Nephron progenitor cell (in vitro differentiated cells): ENCODE measurements at regions not wholly inside any gene's neighbourhood (a gene's known extent, or its start where the extent isn't known, plus 50 kb on each side); places are given as distances from the start of the nearest gene placed in this dataset.
"Not testable (repeated sequence)": the region's sequence is repeated elsewhere in the genome, so short reads cannot be mapped to it uniquely, and the experiment has no call there.

ENCODE experiments used
- DNase-seq: peaks from one replicate; pipeline ENCODE4 v3.0.0; 2021
- H3K27ac Mint-ChIP-seq: 2 replicates; pipeline ENCODE4 v1.8.0; 2021; ENCODE audit warnings: mild to moderate bottlenecking, moderate library complexity, mixed read lengths
- H3K27me3 Mint-ChIP-seq: 2 replicates; pipeline ENCODE4 v1.8.0; 2021; ENCODE audit warnings: mild to moderate bottlenecking, low read depth, mixed read lengths; ENCODE audit not compliant: poor library complexity
- H3K36me3 Mint-ChIP-seq: 2 replicates; pipeline ENCODE4 v1.8.0; 2021; ENCODE audit warnings: low read depth, mixed read lengths
- H3K4me1 Mint-ChIP-seq: 2 replicates; pipeline ENCODE4 v1.8.0; 2021; ENCODE audit warnings: mixed read lengths
- H3K4me3 Mint-ChIP-seq: 2 replicates; pipeline ENCODE4 v1.8.0; 2021; ENCODE audit warnings: mild to moderate bottlenecking, moderate library complexity, mixed read lengths
- H3K9me3 Mint-ChIP-seq: 2 replicates; pipeline ENCODE4 v1.8.0; 2021; ENCODE audit warnings: mild to moderate bottlenecking, moderate library complexity, mixed read lengths
- TF ChIP-seq, protein P1 (sequence below): fragments of 200-600 bp; sonication (generic); IDR thresholded peaks from 2 replicates; pipeline ENCODE4 v1.5.0; 2021; ENCODE audit warnings: antibody characterized with exemption

DNA sequence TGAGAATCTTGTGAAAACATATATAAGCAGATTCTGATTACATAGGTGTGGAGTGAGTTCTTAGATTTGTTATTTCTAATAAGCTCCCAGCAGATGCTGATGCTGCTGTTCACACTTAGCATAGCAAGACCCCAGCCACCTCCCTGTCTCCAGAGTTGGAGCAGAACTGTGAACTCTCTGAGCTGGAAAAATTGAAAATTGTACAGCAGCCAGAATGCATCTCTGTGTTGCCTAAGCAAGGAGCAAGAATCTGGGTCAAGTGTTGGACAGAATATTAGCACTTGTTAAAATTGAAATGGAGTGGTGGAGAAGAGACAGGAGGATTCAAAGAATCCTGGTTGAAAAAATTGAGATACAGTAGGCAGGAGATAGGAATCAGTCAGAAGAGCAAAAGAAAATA lies 146.6 kb upstream of the FAM47C start:
- Mint-ChIP-seq H3K4me1 (peaks cover 13% of the 10 kb centered on the region), H3K27me3 (no peaks in the 10 kb centered on the region), H3K9me3 (peaks cover 9% of the 10 kb centered on the region)

DNA sequence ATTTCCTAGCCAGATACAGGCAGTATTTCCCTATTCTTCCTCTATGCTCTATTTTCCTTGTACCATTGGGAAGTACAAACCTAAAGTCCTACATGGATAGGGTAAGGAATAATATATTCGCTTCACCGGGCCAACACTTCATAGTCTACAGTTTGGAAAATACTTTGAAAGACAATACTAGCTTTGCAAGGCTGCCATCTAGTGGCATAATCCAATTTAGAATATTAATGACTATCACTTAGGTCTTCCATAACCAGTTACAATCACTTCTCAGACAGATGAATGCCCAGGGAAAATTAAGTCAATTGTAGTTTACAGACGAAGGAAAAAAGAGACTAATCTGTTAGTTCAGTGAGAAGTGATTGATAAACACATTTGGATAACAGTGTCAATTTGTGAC lies 141.0 kb upstream of the FAM47C start:
- H3K27me3 Mint-ChIP-seq = no peaks in the 10 kb centered on the region
- H3K4me3 Mint-ChIP-seq = no peak overlapping the region
- DNase-seq = no peak
- H3K27ac Mint-ChIP-seq = no peak overlapping the region
- peaks cover 5% of the 10 kb centered on the region for H3K9me3 Mint-ChIP-seq
- H3K4me1 Mint-ChIP-seq = peaks cover 5% of the 10 kb centered on the region
- H3K36me3 Mint-ChIP-seq = no peaks in the 10 kb centered on the region
- TF ChIP-seq, protein P1, sequence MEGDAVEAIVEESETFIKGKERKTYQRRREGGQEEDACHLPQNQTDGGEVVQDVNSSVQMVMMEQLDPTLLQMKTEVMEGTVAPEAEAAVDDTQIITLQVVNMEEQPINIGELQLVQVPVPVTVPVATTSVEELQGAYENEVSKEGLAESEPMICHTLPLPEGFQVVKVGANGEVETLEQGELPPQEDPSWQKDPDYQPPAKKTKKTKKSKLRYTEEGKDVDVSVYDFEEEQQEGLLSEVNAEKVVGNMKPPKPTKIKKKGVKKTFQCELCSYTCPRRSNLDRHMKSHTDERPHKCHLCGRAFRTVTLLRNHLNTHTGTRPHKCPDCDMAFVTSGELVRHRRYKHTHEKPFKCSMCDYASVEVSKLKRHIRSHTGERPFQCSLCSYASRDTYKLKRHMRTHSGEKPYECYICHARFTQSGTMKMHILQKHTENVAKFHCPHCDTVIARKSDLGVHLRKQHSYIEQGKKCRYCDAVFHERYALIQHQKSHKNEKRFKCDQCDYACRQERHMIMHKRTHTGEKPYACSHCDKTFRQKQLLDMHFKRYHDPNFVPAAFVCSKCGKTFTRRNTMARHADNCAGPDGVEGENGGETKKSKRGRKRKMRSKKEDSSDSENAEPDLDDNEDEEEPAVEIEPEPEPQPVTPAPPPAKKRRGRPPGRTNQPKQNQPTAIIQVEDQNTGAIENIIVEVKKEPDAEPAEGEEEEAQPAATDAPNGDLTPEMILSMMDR = peak; percentile 55

More for the DNA sequence above, 146.6 kb upstream of the FAM47C start:
- DNase-seq = no peak
- TF ChIP-seq, protein P1 = no peak
- H3K4me3 Mint-ChIP-seq = no peak overlapping the region
- no peaks in the 10 kb centered on the region for H3K36me3 Mint-ChIP-seq
- no peak overlapping the region for H3K27ac Mint-ChIP-seq

DNA sequence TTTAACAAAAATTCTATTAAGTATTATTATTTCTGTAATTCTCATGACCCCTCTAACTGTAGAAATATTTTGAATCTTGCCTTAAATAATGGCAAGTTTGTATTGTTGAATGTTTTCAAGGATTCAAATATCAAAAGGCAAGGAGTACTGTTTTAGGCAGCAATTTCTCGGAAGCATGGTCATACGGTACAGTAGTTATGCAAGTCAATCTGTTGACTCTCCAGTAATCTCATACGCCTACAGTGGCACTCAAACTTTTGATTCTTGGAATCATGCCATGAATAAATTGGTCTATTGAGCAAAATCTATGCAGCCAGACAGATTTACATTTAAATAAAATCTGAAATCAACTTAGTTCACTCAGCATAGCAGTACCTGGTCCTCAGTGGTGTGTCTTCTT lies 139.6 kb upstream of the FAM47C start:
- DNase-seq = no peak
- no peak overlapping the region for H3K4me3 Mint-ChIP-seq
- TF ChIP-seq, protein P1 = no peak
- no peak overlapping the region for H3K27ac Mint-ChIP-seq
- peaks cover 9% of the 10 kb centered on the region for H3K9me3 Mint-ChIP-seq
- peaks cover 5% of the 10 kb centered on the region for H3K4me1 Mint-ChIP-seq
- no peaks in the 10 kb centered on the region for H3K36me3 Mint-ChIP-seq
- H3K27me3 Mint-ChIP-seq = no peaks in the 10 kb centered on the region

DNA sequence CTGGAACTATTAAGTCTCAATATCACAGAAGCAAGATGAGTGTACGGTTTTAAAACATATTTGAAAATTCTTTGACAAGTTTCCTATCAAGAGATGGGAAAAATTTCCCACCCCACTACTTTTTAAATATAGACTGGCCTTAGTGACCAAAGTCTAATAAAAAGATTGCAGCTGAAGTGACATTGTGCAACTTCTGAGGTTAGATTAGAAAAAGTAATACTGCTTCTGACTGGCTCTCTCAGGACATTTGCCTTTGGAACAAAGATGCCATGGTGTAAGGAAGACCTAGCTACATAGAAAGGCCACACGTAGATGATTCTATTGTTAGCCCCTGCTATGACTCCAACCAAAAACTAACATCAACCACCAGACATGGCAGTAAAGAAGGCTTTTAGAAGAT lies 138.7 kb upstream of the FAM47C start:
- TF ChIP-seq, protein P1 = no peak
- Mint-ChIP-seq H3K27me3 (no peaks in the 10 kb centered on the region), H3K9me3 (peaks cover 11% of the 10 kb centered on the region), H3K4me1 (peaks cover 5% of the 10 kb centered on the region), H3K4me3 (no peak overlapping the region), H3K36me3 (no peaks in the 10 kb centered on the region), H3K27ac (no peak overlapping the region)
- DNase-seq = no peak

DNA sequence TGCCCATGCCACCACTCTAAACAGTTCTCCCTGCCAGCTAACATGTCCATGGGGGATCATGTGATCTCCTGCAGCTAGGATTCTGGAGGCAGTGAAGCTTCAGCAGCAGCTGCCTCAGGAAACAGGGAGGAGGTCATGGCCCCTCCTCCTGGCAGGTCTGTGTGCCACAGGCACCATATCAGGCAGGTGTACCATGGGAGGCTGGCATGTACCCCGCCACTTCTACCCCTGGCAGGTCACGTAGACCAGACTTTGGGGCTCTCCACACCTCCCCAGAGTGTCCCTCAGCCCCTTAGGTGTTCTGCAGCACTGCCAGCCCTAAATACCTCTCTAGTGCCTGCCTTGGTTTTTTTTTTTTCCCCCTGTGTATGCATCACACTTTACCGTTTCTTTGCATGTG lies 110.5 kb upstream of the FAM47C start:
- H3K36me3 Mint-ChIP-seq = no peaks in the 10 kb centered on the region
- no peak overlapping the region for H3K4me3 Mint-ChIP-seq
- no peak for DNase-seq
- H3K27me3 Mint-ChIP-seq = no peaks in the 10 kb centered on the region
- H3K9me3 Mint-ChIP-seq = peaks cover 17% of the 10 kb centered on the region
- H3K27ac Mint-ChIP-seq = no peak overlapping the region
- no peaks in the 10 kb centered on the region for H3K4me1 Mint-ChIP-seq
- TF ChIP-seq, protein P1 = no peak

DNA sequence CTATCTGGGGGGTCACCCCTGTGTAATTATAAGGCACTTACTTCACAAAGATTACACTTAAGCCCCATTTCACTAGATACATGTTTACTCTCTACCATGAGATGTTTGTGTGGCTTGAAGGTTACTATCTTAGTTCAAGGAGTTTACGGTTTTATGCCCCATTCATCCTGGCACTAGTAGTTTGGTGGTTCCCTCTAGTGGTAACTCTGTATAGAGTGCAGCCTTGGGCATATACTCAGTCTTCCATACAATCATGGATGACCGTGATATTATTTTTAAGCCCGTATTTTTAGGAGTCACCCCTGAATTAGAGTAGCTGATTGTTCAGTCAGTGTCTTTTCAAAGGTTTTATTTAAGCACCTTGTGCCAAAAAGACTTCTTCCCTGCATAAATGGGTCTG lies 109.9 kb upstream of the FAM47C start:
- Mint-ChIP-seq H3K4me3 (no peak overlapping the region), H3K27ac (no peak overlapping the region)

DNA sequence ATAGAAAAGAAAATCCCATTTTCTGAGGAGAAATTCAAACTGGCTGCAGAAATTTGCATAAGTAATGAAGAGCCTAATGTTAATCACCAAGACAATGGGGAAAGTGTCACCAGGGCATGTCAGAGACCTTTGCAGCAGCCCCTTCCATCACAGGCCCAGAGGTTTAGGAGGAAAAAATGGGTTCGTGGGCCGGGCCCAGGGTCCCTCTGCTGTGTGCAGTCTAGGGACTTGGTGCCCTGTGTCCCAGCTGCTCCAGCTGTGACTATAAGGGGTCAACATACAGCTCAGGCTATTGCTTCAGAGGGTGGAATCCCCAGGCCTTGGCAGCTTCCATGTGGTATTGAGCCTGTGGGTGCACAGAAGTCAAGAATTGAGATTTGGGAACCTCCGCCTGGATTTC lies 103.6 kb upstream of the FAM47C start:
- not testable (repeated sequence) for H3K4me1 Mint-ChIP-seq, H3K36me3 Mint-ChIP-seq, H3K4me3 Mint-ChIP-seq, H3K27me3 Mint-ChIP-seq, DNase-seq, H3K27ac Mint-ChIP-seq
- peaks cover 32% of the 10 kb centered on the region for H3K9me3 Mint-ChIP-seq

More for the DNA sequence above, 109.9 kb upstream of the FAM47C start:
- H3K36me3 Mint-ChIP-seq = no peaks in the 10 kb centered on the region
- H3K9me3 Mint-ChIP-seq = peaks cover 22% of the 10 kb centered on the region
- TF ChIP-seq, protein P1 = peak; percentile 50
- no peaks in the 10 kb centered on the region for H3K4me1 Mint-ChIP-seq
- no peaks in the 10 kb centered on the region for H3K27me3 Mint-ChIP-seq
- DNase-seq = no peak
